GM13976 (cell line): ENCODE measurements at regions not wholly inside any gene's neighbourhood (a gene's known extent, or its start where the extent isn't known, plus 50 kb on each side); places are given as distances from the start of the nearest gene placed in this dataset.

Source experiments
- DNase-seq: peaks from one replicate; pipeline ENCODE4 v3.0.0; 2012; ENCODE audit warnings: low spot score
- CTCF ChIP-seq: IDR thresholded peaks from 2 replicates; pipeline ENCODE4 v1.5.1; 2012; ENCODE audit warnings: borderline replicate concordance, mild to moderate bottlenecking; ENCODE audit not compliant: insufficient read depth; ENCODE audit errors: extremely low read depth, missing control alignments, control extremely low read depth
- in situ Hi-C: fragments of 300-500 bp; cut with MboI; formaldehyde crosslinking; loops from one replicate; pipeline ENCODE4 v1.12.0; 2022; ENCODE audit warnings: low sequenced_read_pairs, mixed read lengths, inconsistent platforms; ENCODE audit not compliant: unreplicated experiment

GRCh38 chr3:25049304-25049703, 378.8 kb upstream of the RARB start:
- no peak for TF ChIP-seq CTCF
- DNase-seq, result no peak
- in situ Hi-C loops, result no loop called here

- TF ChIP-seq CTCF, result no peak
- in situ Hi-C loops, result no loop called here
- no peak for DNase-seq
Measured at GRCh38 chr3:25053360-25053759, 374.7 kb upstream of the RARB start.

GRCh38 chr3:25056036-25056755, 371.9 kb upstream of the RARB start:
- DNase-seq, result no peak
- no peak for TF ChIP-seq CTCF
- in situ Hi-C loops, result no loop called here

- DNase-seq, result no peak
- in situ Hi-C loops, result no loop called here
- TF ChIP-seq CTCF, result no peak
Measured at GRCh38 chr3:25056803-25057351, 371.2 kb upstream of the RARB start.

- DNase-seq, result no peak
- TF ChIP-seq CTCF, result no peak
- in situ Hi-C loops, result no loop called here
Measured at GRCh38 chr3:25057379-25057778, 370.7 kb upstream of the RARB start.

- DNase-seq, result no peak
- TF ChIP-seq CTCF, result no peak
- in situ Hi-C loops, result no loop called here
Measured at GRCh38 chr3:25064681-25065080, 363.4 kb upstream of the RARB start.
